ENCODE measurements at regions not wholly inside any gene's neighbourhood (a gene's known extent, or its start where the extent isn't known, plus 50 kb on each side); places are given as distances from the start of the nearest gene placed in this dataset. TPM values are rescaled to one million over a fixed set of nuclear protein-coding genes. Genes with fewer than 3 reads are reported as not detected.

Small RNA genes lying in the stretch of these regions (microRNA-seq; reads per million reads assigned to microRNA genes)
- not detected for gene AC010350.1 (ENCODE audit: insufficient read depth, insufficient read length)

Small RNA genes lying in the stretch of these regions (small RNA-seq; reads per million reads assigned to genes)
- gene AC010350.1 = 0 reads per million in 5 experiments

All from IMR-90 (cell line).